BJ (cell line): ENCODE measurements at regions not wholly inside any gene's neighbourhood (a gene's known extent, or its start where the extent isn't known, plus 50 kb on each side); places are given as distances from the start of the nearest gene placed in this dataset.

ENCODE experiments used
- CTCF ChIA-PET: fragments of 350-600 bp; formaldehyde crosslinking; extraction: SDS; loops from one replicate; lab custom pipeline; 2021; ENCODE audit warnings: antibody characterized with exemption, inconsistent platforms; lab: Yijun Ruan, JAX
- POLR2A ChIA-PET: fragments of 300-600 bp; sonication (Branson Sonifier 250); formaldehyde crosslinking; extraction: SDS; loops from one replicate; lab custom pipeline; 2021; ENCODE audit warnings: antibody characterized with exemption; lab: Charles Lee
- DNase-seq: peaks from one replicate; pipeline ENCODE4 v3.0.0-alpha.2; 2011; ENCODE audit warnings: low read depth
- H3K27me3 ChIP-seq: 2 replicates; pipeline ENCODE4 v1.6.0; 2011; ENCODE audit warnings: low read length; ENCODE audit not compliant: control insufficient read depth, insufficient read depth
- H3K36me3 ChIP-seq: 2 replicates; pipeline ENCODE4 v1.5.1; 2011; ENCODE audit warnings: low read length; ENCODE audit not compliant: control insufficient read depth, insufficient read depth
- H3K4me3 ChIP-seq: 2 replicates; pipeline ENCODE4 v1.5.1; 2011; ENCODE audit warnings: low read depth, mild to moderate bottlenecking, control low read depth, low read length
- CTCF ChIP-seq: IDR thresholded peaks from 2 replicates; pipeline ENCODE4 v1.5.1; 2011; ENCODE audit warnings: low read depth, mild to moderate bottlenecking, control low read depth, inconsistent platforms, low read length, moderate library complexity; ENCODE audit not compliant: insufficient read depth

GRCh38 chr3:84439476-84439875 is 519.3 kb upstream of the CADM2 start:
- ChIA-PET CTCF (no interaction called here), POLR2A (no interaction called here)
- no peak for DNase-seq
- TF ChIP-seq CTCF, result no peak
- H3K36me3 ChIP-seq, result no peaks in the 10 kb centered on the region
- H3K27me3 ChIP-seq, result no peaks in the 10 kb centered on the region
- no peak overlapping the region for H3K4me3 ChIP-seq

GRCh38 chr3:84440291-84440690 is 518.5 kb upstream of the CADM2 start:
- CTCF ChIA-PET, result no interaction called here

GRCh38 chr3:84442533-84442932 is 516.3 kb upstream of the CADM2 start:
- no peaks in the 10 kb centered on the region for H3K27me3 ChIP-seq
- no peak overlapping the region for H3K4me3 ChIP-seq
- no peaks in the 10 kb centered on the region for H3K36me3 ChIP-seq
- no peak for TF ChIP-seq CTCF
- no peak for DNase-seq
- POLR2A ChIA-PET, result no interaction called here
- CTCF ChIA-PET, result no interaction called here

More at GRCh38 chr3:84440291-84440690, 518.5 kb upstream of the CADM2 start:
- Histone ChIP-seq H3K36me3 (no peaks in the 10 kb centered on the region), H3K4me3 (no peak overlapping the region), H3K27me3 (no peaks in the 10 kb centered on the region)
- no peak for DNase-seq
- POLR2A ChIA-PET, result no interaction called here
- no peak for TF ChIP-seq CTCF

DNA sequence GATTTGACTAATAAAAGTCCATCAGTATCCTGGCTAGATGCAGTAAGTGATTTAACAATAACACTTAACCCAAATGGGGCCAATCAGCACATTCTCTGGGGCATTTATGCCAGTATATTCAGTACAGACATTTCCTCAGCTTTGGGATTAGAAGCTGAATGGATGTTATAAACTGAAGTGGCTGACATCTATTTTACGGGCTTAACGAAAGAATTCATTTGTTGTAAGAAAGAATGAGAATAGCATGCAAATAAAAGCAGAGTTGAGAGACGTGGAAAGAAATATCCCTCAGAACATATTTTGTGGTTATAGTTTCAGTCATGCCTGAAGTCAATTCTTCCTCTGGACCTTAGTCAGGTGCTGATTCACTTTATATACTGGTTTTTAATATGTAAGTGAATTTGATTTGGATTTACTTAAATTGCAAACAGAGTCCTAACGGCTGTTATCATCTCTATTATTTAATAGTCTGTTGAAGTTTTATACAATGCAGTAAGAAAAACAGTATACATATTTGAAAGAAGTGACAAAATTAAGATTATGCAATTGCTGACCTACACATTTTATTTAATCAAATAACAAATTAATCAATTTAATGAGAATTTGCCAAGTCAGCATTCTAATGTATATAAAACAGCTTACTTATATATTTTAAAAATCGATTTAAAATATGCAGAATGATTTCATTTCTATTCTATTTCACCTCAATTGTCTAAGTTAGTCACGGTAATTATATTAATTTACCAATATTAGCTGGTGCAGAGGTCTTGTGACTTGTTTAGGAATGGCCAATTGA is 513.9 kb upstream of the CADM2 start:
- Histone ChIP-seq H3K36me3 (no peaks in the 10 kb centered on the region), H3K4me3 (no peak overlapping the region), H3K27me3 (no peaks in the 10 kb centered on the region)
- ChIA-PET POLR2A (no interaction called here), CTCF (no interaction called here)
- no peak for DNase-seq
- no peak for TF ChIP-seq CTCF

GRCh38 chr3:84487296-84487695 is 471.5 kb upstream of the CADM2 start:
- no peaks in the 10 kb centered on the region for H3K36me3 ChIP-seq
- no peak overlapping the region for H3K4me3 ChIP-seq
- ChIA-PET CTCF (no interaction called here), POLR2A (no interaction called here)
- no peak for TF ChIP-seq CTCF
- H3K27me3 ChIP-seq, result no peaks in the 10 kb centered on the region
- no peak for DNase-seq
